HG03457 (cell line): ENCODE measurements at regions not wholly inside any gene's neighbourhood (a gene's known extent, or its start where the extent isn't known, plus 50 kb on each side); places are given as distances from the start of the nearest gene placed in this dataset.
"Not testable (repeated sequence)": the region's sequence is repeated elsewhere in the genome, so short reads cannot be mapped to it uniquely, and the experiment has no call there.

ENCODE experiments used
- ATAC-seq: cut with Tn5 transposase; IDR thresholded peaks from one replicate; pipeline ENCODE4 v1.9.1; 2021; ENCODE audit warnings: moderate number of reproducible peaks; ENCODE audit not compliant: unreplicated experiment

DNA sequence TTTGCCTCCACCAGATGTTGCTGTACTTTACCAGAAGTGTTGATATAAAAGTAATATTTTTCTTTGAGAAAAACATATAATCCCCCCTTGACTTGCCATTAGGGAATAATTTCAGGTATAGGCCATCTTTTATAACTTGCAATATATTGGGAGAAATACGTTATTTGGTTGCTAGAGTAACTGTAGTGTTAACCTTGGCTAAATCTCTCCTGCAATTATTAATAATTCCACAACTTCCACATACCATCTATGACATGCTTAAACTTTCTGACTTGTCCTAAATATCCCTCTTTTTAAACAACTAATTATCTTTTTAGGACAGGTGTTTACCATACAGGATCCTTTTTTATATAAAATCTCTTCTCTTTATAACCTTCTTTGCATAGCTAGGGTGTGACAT is 1048.2 kb downstream of the SLC16A7 start:
- no peak for ATAC-seq

GRCh38 chr12:60666895-60667294 is 1071.1 kb downstream of the SLC16A7 start:
- no peak for ATAC-seq

- no peak for ATAC-seq
Measured at GRCh38 chr12:60672949-60673348, 1077.1 kb downstream of the SLC16A7 start.

DNA sequence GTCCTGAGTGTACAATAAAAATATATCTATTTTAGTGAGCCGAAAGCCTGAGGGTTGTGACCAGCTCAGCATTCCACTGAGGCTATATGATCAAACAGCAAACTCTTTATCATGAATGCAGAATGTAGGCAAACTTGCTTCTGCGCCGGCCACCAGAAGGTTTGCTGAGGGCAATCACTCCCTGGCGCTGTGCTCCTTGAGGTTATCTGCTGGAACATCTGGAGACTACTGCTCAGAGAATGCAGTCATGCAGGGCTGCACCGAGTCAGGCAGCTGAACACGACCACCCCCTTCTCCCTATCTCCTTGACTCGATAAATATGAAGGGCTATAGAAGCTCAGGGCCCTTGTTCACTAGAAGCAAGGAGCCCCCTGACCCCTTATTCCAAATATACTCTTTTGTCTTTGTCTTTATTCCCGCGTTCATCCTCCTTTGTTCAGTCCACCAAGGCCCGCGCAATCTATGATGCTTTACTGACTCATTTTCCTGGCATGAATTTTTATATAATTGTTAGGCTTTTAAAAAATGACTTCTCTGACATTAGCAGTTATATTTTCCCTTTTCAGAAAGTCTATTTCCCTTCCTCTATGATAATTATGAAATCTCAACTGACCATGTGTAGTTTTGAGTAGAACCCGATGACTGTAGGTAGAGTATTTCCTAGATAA is 1089.3 kb downstream of the SLC16A7 start:
- ATAC-seq, result no peak

DNA sequence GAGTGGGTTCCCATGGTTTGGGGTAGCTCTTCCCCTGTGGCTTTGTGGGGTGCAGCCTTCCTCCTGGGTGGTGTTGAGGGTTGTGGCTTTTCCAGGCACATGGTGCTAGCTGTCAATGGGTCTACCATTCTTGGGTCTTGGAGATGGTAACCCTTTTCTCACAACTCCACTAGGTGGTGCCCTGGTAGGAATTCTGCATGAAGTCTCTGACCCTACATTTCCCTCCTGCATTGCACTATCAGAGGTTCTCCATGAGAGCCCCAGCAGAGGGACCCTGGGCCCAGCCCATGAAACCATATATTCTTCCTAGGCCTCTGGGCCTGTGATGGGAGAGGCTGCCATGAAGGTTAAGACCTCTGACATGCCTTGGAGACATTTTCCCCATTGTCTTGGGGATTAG is 1093.3 kb downstream of the SLC16A7 start:
- ATAC-seq, result no peak

GRCh38 chr12:60693019-60693626 is 1097.3 kb downstream of the SLC16A7 start:
- ATAC-seq, result no peak

GRCh38 chr12:60704171-60704914 is 1108.5 kb downstream of the SLC16A7 start:
- ATAC-seq, result no peak

- ATAC-seq, result no peak
Measured at GRCh38 chr12:60710246-60710645, 1114.4 kb downstream of the SLC16A7 start.

DNA sequence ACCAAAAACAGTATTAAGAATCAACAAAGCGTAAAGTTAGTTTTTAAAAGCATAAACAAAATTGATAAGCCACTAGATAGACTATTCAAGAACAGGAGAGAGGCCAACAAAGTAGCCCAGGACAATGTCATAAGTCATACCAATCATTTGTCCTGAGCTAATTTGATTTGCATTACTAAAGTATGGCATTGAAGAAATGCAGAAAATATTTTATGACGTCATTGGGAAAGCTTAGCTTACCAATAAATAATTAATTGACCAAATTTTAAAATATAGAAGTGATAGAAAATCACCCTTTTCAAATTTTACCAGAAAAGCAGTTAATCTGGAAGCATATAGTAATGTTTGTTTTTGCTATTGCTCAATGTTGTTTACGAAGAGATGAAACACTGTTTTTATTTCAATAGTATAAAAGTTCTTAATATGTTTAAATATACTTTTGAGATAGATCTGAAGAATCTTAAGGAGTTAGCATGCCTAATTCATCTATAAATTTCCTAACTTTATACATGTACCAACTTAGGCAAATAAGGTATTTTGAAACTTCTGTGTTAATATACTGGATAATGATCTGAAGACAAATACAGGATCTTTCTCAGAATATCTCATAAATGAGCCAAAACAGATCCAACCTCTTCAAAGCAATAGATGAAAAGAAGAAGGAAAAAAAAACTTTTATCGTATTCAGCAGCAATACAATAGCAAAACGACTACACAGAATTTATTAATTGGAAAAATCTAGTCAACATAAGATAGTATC is 1118.5 kb downstream of the SLC16A7 start:
- no peak for ATAC-seq

DNA sequence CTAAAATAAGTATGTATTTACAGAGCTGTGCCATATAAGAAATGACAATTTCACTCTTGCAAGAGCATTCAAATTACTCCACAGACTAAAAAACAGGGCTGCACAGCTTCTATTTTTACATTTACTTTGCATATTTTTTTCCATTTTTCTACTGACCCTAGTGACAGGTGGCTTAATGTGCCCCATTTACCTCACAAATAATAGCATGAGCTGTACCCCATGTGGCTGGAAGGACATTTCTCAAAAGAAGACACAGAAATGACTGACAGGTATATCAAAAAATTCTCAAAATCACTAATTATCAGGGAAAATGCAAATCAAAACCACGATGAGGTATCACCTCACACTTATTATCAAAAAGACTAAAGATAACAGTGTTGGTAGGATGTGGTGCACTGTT is 1128.6 kb downstream of the SLC16A7 start:
- no peak for ATAC-seq

GRCh38 chr12:60724984-60725383 is 1129.2 kb downstream of the SLC16A7 start:
- no peak for ATAC-seq

GRCh38 chr12:60752589-60752988 is 1156.8 kb downstream of the SLC16A7 start:
- no peak for ATAC-seq

DNA sequence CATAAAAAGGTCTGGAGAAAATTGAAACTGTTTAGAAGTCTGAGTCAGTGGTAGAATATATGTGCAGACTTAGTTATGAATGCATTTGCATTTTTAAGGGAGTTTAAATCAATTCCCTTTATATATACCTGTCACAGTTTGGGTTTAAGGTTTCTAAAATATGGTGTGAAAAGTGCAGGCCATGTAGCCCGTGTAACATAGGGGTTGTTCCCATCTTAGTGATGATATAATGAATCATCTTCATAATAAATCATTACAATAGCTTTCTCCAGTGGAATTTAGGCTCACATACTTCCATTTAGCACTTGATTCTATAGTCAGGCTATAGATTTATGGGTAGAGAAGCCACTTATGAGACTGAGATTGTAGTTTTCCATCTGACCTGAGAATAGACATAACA is 1162.4 kb downstream of the SLC16A7 start:
- no peak for ATAC-seq

DNA sequence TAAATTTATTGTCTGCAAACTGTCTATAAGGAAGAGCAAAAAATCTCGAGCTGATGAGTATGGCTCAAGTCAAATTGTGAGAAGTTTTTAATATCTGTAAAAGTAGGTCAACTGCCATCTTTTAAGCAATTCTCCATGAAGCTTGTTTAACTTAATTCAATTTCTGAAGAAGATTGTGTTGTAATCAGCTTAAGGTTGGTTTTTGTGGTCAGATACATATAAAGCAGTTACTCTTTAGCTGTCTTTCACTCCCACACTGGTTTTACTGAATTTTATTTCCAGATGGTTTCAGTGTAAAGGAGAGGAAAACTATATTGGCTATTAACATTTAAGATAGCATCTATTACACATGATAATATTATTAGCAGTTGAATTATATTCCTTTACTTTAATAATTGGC is 1165.1 kb downstream of the SLC16A7 start:
- ATAC-seq, result no peak

DNA sequence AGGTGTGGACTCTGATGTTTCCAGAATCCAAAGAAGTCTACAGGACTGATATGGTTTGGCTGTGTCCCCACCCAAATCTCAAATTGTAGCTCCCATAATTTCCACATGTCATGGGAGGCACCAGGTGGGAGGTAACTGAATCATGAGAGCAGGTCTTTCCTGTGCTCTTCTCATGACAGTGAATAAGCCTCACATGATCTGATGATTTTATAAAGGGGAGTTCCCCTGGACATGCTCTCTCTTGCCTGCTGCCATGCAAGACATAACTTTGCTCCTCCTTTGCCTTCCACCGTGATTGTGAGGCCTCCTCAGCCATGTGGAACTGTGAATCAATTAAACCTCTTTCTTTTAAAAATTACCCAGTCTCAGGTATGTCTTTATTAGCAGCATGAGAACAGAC is 1205.3 kb downstream of the SLC16A7 start:
- ATAC-seq, result not testable (repeated sequence)

GRCh38 chr12:60803147-60803546 is 1207.3 kb downstream of the SLC16A7 start:
- no peak for ATAC-seq

DNA sequence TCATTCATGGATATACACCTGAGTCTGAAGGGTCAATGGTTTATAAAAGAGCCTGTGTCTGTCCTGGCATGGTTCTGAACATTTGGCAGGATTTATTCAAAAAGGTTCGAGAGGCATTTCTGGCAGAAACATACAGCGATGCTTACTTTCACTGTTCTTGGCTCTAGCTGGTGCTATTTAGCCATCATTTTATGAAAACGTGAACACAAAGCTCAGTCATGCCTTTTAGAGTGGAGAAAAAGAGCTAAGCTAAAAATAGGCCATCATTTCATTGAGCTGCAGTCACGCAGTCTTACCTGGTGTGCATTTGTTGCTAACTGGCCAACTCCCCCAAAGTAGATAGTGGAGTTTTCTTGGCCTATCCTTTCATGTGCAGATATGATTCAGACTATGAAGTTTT is 1209.5 kb downstream of the SLC16A7 start:
- no peak for ATAC-seq

DNA sequence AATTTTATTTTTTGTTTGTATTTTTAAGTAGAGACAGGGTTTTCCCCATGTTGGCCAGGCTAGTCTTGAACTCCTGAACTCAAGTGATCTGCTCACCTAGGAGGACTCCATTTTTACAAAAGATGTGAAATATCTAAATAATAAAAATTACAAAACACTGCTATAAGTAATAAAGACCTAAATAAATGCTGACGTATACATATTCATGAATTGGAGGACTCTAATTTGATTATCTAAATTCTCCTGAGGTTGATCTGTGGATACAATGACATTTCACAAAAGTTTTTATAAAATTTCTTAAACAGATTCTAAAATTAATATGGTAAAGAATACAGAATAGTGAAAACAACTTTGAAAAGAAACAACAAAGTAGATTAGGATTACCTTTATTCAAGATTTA is 1224.0 kb downstream of the SLC16A7 start:
- no peak for ATAC-seq

DNA sequence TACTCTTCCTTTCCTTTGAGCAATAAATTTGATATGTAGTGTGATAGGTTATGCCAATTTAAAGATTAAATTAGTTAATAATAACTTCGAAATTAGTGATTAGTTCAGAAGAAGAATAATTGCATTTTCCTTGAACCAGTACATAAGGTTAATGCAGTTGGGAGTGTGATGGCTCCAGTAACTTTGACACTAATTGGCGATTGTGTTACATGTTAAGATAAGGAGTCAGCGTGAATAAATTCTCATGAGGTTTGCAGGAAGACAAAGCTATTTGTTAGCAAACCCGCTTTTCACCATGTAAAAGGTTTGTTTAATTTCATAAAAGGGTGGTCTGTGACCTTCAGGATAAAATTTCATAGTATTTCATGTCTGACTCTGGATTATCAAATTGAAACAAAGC is 1226.8 kb downstream of the SLC16A7 start:
- no peak for ATAC-seq

DNA sequence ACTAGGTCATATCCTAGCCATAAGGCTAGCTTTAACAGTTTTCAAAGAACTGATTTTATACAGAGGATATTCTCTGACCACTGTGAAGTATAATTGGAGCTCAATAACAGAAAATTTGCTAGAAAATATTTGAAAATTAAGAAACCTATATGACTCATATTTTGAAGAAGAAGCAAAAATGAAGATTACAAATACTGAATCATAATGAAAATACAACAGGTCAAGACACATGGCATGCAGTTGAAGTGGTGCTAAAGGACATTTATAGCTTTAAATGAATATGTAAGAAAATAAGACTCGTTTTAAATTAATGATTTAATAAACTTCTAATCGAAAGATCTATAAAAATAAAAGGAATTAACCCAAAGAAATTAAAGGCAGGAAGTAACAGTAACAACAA is 1234.6 kb downstream of the SLC16A7 start:
- ATAC-seq, result no peak

GRCh38 chr12:60832290-60832689 is 1236.5 kb downstream of the SLC16A7 start:
- ATAC-seq, result no peak

GRCh38 chr12:60834372-60834771 is 1238.5 kb downstream of the SLC16A7 start:
- no peak for ATAC-seq
